ENCODE measurements at regions not wholly inside any gene's neighbourhood (a gene's known extent, or its start where the extent isn't known, plus 50 kb on each side); places are given as distances from the start of the nearest gene placed in this dataset.
"Not testable (repeated sequence)": the region's sequence is repeated elsewhere in the genome, so short reads cannot be mapped to it uniquely, and the experiment has no call there.

DNA sequence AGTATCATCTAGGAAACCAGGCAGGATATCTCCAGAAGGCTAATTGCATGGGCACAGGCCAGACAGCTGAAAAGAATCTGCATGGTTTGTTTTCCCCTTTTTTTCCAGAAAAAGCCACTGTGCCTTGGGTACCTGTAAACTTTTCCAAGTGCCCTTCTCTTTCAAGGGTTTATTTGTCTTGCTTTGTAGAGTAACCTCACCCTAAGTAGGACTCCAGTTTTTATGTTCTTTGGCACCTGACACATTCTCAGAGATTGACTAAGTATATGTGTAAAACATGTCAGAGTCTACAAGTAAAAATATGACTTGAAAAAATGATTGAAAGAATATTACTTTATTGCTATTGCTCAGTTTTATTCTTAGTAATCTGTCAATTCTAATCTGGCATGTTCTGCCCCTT, 70.7 kb upstream of the TEX13C start:
- TF ChIP-seq, protein P1, sequence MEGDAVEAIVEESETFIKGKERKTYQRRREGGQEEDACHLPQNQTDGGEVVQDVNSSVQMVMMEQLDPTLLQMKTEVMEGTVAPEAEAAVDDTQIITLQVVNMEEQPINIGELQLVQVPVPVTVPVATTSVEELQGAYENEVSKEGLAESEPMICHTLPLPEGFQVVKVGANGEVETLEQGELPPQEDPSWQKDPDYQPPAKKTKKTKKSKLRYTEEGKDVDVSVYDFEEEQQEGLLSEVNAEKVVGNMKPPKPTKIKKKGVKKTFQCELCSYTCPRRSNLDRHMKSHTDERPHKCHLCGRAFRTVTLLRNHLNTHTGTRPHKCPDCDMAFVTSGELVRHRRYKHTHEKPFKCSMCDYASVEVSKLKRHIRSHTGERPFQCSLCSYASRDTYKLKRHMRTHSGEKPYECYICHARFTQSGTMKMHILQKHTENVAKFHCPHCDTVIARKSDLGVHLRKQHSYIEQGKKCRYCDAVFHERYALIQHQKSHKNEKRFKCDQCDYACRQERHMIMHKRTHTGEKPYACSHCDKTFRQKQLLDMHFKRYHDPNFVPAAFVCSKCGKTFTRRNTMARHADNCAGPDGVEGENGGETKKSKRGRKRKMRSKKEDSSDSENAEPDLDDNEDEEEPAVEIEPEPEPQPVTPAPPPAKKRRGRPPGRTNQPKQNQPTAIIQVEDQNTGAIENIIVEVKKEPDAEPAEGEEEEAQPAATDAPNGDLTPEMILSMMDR (IDR thresholded peaks at IDR 0.05; ENCODE audit: insufficient read depth, low read length, missing control alignments) = no peak
- no peak for DNase-seq (ENCODE audit: low read depth, low spot score)
- no peak overlapping the region for H3K4me3 ChIP-seq (ENCODE audit: low read depth, low read length)
- ChIA-PET POLR2A (no interaction called here), CTCF (no interaction called here)

DNA sequence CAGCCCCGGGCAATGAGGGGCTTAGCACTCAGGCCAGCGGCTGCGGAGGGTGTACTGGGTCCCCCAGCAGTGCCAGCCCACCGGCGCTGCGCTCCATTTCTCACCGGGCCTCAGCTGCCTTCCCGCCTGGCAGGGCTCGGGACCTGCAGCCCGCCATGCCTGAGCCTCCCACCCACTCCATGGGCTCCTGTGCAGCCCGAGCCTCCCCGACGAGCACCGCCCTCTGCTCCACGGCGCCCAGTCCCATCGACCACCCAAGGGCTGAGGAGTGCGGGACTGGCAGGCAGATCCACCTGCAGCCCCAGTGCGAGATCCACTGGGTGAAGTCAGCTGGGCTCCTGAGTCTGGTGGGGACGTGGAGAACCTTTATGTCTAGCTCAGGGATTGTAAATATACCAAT, 63.9 kb upstream of the TEX13C start:
- DNase-seq (ENCODE audit: low read depth, low spot score); CTCF ChIA-PET; POLR2A ChIA-PET; H3K4me3 ChIP-seq (ENCODE audit: low read depth, low read length): not testable (repeated sequence)

DNA sequence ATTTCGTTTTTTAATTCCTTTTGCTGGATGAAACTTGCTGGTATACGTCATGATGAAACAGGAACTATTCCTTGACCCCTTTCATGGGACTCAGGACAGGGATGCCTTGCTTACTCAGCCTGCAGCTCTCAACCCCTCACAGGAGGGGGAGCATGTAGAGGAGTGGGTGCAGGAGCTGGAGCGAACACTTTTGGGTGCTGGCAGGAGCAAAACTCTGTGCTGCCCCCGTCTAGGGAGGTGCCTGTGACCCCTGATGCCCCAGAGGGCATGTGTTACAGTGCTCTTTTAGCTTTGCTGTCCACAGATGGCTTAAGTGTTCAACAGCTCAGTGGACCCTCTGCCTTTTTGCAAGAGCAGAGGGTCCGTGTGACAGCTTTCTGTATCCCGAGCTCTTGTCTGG, 56.8 kb upstream of the TEX13C start:
- no peak for DNase-seq (ENCODE audit: low read depth, low spot score)
- ChIA-PET POLR2A (no interaction called here), CTCF (no interaction called here)
- no peak overlapping the region for H3K4me3 ChIP-seq (ENCODE audit: low read depth, low read length)
- TF ChIP-seq, protein P1 (IDR thresholded peaks at IDR 0.05; ENCODE audit: insufficient read depth, low read length, missing control alignments) = no peak

DNA sequence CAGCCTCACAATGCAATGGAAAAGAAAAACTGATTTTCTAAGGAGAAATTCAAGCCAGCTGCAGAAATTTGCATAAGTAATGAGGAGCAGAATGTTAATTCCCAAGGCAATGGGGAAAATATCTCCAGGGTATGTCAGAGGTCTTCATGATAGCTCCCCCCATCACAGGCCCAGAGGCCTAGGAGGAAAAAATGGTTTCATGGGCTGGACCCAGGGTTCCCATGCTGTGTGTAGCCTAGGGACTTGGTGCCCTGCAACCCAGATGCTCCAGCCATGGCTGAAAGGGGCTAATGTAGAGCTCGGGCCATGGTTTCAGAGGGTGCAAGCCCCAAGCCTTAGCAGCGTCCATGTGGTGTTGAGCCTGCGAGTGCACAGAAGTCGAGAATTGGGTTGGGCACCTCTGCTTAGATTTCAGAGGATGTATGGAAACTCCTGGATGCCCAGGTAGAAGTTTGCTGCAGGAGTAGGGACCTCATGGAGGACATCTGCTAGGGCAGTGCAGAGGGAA, 53.5 kb upstream of the TEX13C start:
- TF ChIP-seq, protein P1 (IDR thresholded peaks at IDR 0.05; ENCODE audit: insufficient read depth, low read length, missing control alignments) = no peak
- DNase-seq (ENCODE audit: low read depth, low spot score) = no peak
- POLR2A ChIA-PET = no interaction called here
- no peak overlapping the region for H3K4me3 ChIP-seq (ENCODE audit: low read depth, low read length)
- CTCF ChIA-PET = no interaction called here

Measured in AG04449 (cell line).